GM23248 (cell line): ENCODE measurements at regions not wholly inside any gene's neighbourhood (a gene's known extent, or its start where the extent isn't known, plus 50 kb on each side); places are given as distances from the start of the nearest gene placed in this dataset.

Source experiments
- EZH2 ChIP-seq: fragments of 200-600 bp; sonication (generic); IDR thresholded peaks from 2 replicates; pipeline ENCODE4 v1.6.1; 2018; ENCODE audit warnings: antibody characterized with exemption, mild to moderate bottlenecking; ENCODE audit not compliant: insufficient read depth, poor library complexity, severe bottlenecking
- EZH2phosphoT487 ChIP-seq: fragments of 200-600 bp; sonication (generic); IDR thresholded peaks from 2 replicates; pipeline ENCODE4 v1.6.1; 2018; ENCODE audit warnings: antibody characterized with exemption, moderate library complexity, mild to moderate bottlenecking, low read depth; ENCODE audit not compliant: insufficient read depth

- TF ChIP-seq EZH2 (no peak), EZH2phosphoT487 (no peak)
These were observed 149.7 kb downstream of the TXNL1 start for GRCh38 chr18:56488739-56489138.
